Keratinocyte (primary cell): ENCODE measurements at regions not wholly inside any gene's neighbourhood (a gene's known extent, or its start where the extent isn't known, plus 50 kb on each side); places are given as distances from the start of the nearest gene placed in this dataset.

Source experiments
- CTCF ChIP-seq, 3 experiments: IDR thresholded peaks in 1 of 3; conservative IDR thresholded peaks in 1 of 3; optimal IDR thresholded peaks in 1 of 3; 2 replicates in 2 of 3; 3 replicates in 1 of 3; pipeline versions ENCODE3 to v1.5.1; 2011; ENCODE audit warnings: low read length in 3 of 3, mild to moderate bottlenecking in 3 of 3, moderate library complexity in 2 of 3, control low read depth in 1 of 3, inconsistent platforms in 1 of 3; ENCODE audit not compliant: insufficient read depth in 2 of 3; ENCODE audit errors: extremely low read depth in 1 of 3
- EZH2 ChIP-seq: IDR thresholded peaks from one replicate; pipeline ENCODE4 v1.6.1; 2012; ENCODE audit warnings: inconsistent platforms, mild to moderate bottlenecking, low read length, moderate library complexity

GRCh38 chr3:177641206-177641605 lies 443.9 kb upstream of the TBL1XR1 start:
- no peak for TF ChIP-seq CTCF (optimal IDR thresholded peaks at IDR 0.05 in 1 of 3, IDR thresholded peaks at IDR 0.05 in 1 of 3, conservative IDR thresholded peaks at IDR 0.05 in 1 of 3; ENCODE audit: extremely low read depth in 1 of 3, insufficient read depth in 2 of 3, low read length in 3 of 3)
- TF ChIP-seq EZH2 = no peak
